Prostate gland (tissue), 2 donors: ENCODE measurements at regions not wholly inside any gene's neighbourhood (a gene's known extent, or its start where the extent isn't known, plus 50 kb on each side); places are given as distances from the start of the nearest gene placed in this dataset.

Experiments
- POLR2A ChIP-seq: fragments of 450-650 bp; IDR thresholded peaks from one replicate; pipeline ENCODE4 v1.6.1; 2016; ENCODE audit warnings: antibody characterized with exemption, mild to moderate bottlenecking
- POLR2AphosphoS5 ChIP-seq: sonication (generic); formaldehyde crosslinking; IDR thresholded peaks from one replicate; pipeline ENCODE4 v1.6.1; 2017; ENCODE audit warnings: antibody characterized with exemption
- TF ChIP-seq, protein P1 (sequence below), 4 experiments: fragments of 200-600 bp in 2 of 4; fragments of 450-650 bp in 2 of 4; sonication (generic) in 2 of 4; IDR thresholded peaks; 1 replicate in 3 of 4; 2 replicates in 1 of 4; pipeline ENCODE4 v1.5.1; 2016 to 2019; ENCODE audit warnings: antibody characterized with exemption in 4 of 4, mild to moderate bottlenecking in 2 of 4, moderate library complexity in 2 of 4

DNA sequence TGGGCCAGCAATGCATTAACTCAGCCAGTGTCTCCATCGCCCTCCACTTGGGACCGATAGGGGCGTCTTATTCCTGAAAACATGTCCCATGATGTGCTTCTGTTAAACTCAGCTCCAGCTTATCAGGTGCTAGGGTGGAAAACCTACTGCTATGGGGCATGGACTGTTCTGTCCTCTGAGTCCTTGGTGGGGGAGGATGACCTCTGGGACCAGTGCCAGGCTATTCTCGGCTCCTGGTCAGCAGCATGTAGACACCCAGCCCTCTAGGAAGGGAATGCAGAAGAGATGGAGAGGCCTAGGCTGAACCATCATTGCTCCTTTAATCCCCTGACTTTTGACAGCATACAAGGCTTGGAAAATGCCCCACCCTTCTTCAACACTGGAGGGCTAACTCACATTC, 486.2 kb downstream of the MED13L start:
- TF ChIP-seq, protein P1, sequence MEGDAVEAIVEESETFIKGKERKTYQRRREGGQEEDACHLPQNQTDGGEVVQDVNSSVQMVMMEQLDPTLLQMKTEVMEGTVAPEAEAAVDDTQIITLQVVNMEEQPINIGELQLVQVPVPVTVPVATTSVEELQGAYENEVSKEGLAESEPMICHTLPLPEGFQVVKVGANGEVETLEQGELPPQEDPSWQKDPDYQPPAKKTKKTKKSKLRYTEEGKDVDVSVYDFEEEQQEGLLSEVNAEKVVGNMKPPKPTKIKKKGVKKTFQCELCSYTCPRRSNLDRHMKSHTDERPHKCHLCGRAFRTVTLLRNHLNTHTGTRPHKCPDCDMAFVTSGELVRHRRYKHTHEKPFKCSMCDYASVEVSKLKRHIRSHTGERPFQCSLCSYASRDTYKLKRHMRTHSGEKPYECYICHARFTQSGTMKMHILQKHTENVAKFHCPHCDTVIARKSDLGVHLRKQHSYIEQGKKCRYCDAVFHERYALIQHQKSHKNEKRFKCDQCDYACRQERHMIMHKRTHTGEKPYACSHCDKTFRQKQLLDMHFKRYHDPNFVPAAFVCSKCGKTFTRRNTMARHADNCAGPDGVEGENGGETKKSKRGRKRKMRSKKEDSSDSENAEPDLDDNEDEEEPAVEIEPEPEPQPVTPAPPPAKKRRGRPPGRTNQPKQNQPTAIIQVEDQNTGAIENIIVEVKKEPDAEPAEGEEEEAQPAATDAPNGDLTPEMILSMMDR (IDR thresholded peaks at IDR 0.05), result no peak
- TF ChIP-seq POLR2A, result no peak
- TF ChIP-seq POLR2AphosphoS5, result no peak
